HEK293 (cell line): ENCODE measurements at regions not wholly inside any gene's neighbourhood (a gene's known extent, or its start where the extent isn't known, plus 50 kb on each side); places are given as distances from the start of the nearest gene placed in this dataset.

Experiments
- CTCF ChIA-PET: fragments of 350-600 bp; formaldehyde crosslinking; extraction: SDS; loops from one replicate; lab custom pipeline; 2021; ENCODE audit warnings: antibody characterized with exemption; lab: Yijun Ruan, JAX
- POLR2A ChIA-PET: fragments of 300-600 bp; formaldehyde crosslinking; extraction: SDS; loops from one replicate; lab custom pipeline; 2020; ENCODE audit warnings: antibody characterized with exemption, inconsistent platforms; lab: Yijun Ruan, JAX
- H3K27ac ChIP-seq: fragments of 200-500 bp; sonication (Bioruptor generic); 2 replicates; pipeline ENCODE4 v1.5.1; 2014; ENCODE audit warnings: low read depth, low read length, control low read depth, inconsistent platforms; ENCODE audit errors: extremely low read depth
- H3K36me3 ChIP-seq, 2 experiments: fragments of 200-500 bp in 1 of 2; sonication (Bioruptor generic) in 1 of 2; 1 replicate in 1 of 2; 2 replicates in 1 of 2; pipeline ENCODE4 v1.5.1; 2014 to 2017; ENCODE audit warnings: inconsistent platforms in 2 of 2, low read length in 2 of 2; ENCODE audit not compliant: control insufficient read depth in 2 of 2, insufficient read depth in 1 of 2
- H3K4me1 ChIP-seq: fragments of 200-500 bp; sonication (Bioruptor generic); 2 replicates; pipeline ENCODE4 v1.5.1; 2014; ENCODE audit warnings: mild to moderate bottlenecking, low read length, inconsistent platforms; ENCODE audit not compliant: control insufficient read depth, insufficient read depth
- H3K4me3 ChIP-seq: 2 replicates; pipeline ENCODE4 v1.5.1; 2011; ENCODE audit warnings: low read depth, mild to moderate bottlenecking, control low read depth, low read length, moderate library complexity
- H3K9me3 ChIP-seq: fragments of 200-500 bp; sonication (Bioruptor generic); 2 replicates; pipeline ENCODE4 v1.5.1; 2014; ENCODE audit warnings: low read depth, low read length, inconsistent platforms; ENCODE audit not compliant: control insufficient read depth, insufficient read depth
- ATF2 ChIP-seq: fragments of 450-650 bp; formaldehyde crosslinking; IDR thresholded peaks from 2 replicates; pipeline ENCODE4 v1.5.1; 2016; ENCODE audit warnings: missing biosample characterization, missing genetic modification characterization, low read depth
- PATZ1 ChIP-seq: fragments of 450-650 bp; formaldehyde crosslinking; IDR thresholded peaks from 2 replicates; pipeline ENCODE4 v1.5.1; 2016; ENCODE audit warnings: missing biosample characterization, missing genetic modification characterization
- SALL2 ChIP-seq: fragments of 450-650 bp; formaldehyde crosslinking; IDR thresholded peaks from 2 replicates; pipeline ENCODE4 v1.5.0; 2017; ENCODE audit warnings: missing biosample characterization, mild to moderate bottlenecking, missing genetic modification characterization, borderline replicate concordance
- SCRT1 ChIP-seq: fragments of 450-650 bp; formaldehyde crosslinking; IDR thresholded peaks from 2 replicates; pipeline ENCODE4 v1.5.1; 2016; ENCODE audit warnings: missing biosample characterization, missing genetic modification characterization, borderline replicate concordance
- WT1 ChIP-seq: fragments of 450-650 bp; formaldehyde crosslinking; IDR thresholded peaks from 2 replicates; pipeline ENCODE4 v1.5.1; 2016; ENCODE audit warnings: missing biosample characterization, missing genetic modification characterization
- ZBTB1 ChIP-seq: fragments of 450-650 bp; formaldehyde crosslinking; IDR thresholded peaks from 2 replicates; pipeline ENCODE4 v1.5.1; 2016; ENCODE audit warnings: missing biosample characterization, missing genetic modification characterization
- ZBTB44 ChIP-seq: fragments of 450-650 bp; IDR thresholded peaks from 2 replicates; pipeline ENCODE4 v1.5.1; 2018; ENCODE audit warnings: missing biosample characterization, mild to moderate bottlenecking, missing genetic modification characterization
- ZNF10 ChIP-seq: fragments of 450-650 bp; formaldehyde crosslinking; IDR thresholded peaks from 2 replicates; pipeline ENCODE4 v1.5.1; 2017; ENCODE audit warnings: missing biosample characterization, missing genetic modification characterization
- ZNF133 ChIP-seq: fragments of 450-650 bp; formaldehyde crosslinking; IDR thresholded peaks from 2 replicates; pipeline ENCODE4 v1.5.1; 2016; ENCODE audit warnings: missing biosample characterization, missing genetic modification characterization
- ZNF202 ChIP-seq: fragments of 450-650 bp; formaldehyde crosslinking; IDR thresholded peaks from 2 replicates; pipeline ENCODE4 v1.5.1; 2016; ENCODE audit warnings: missing biosample characterization, missing genetic modification characterization, borderline replicate concordance
- ZNF24 ChIP-seq: fragments of 450-650 bp; formaldehyde crosslinking; IDR thresholded peaks from 2 replicates; pipeline ENCODE4 v1.5.1; 2016; ENCODE audit warnings: missing biosample characterization, missing genetic modification characterization
- ZNF266 ChIP-seq: fragments of 450-650 bp; formaldehyde crosslinking; IDR thresholded peaks from 2 replicates; pipeline ENCODE4 v1.5.1; 2016; ENCODE audit warnings: missing biosample characterization, missing genetic modification characterization, low read depth
- ZNF311 ChIP-seq: fragments of 450-650 bp; formaldehyde crosslinking; IDR thresholded peaks from 2 replicates; pipeline ENCODE4 v1.5.1; 2017; ENCODE audit warnings: missing biosample characterization, missing genetic modification characterization, borderline replicate concordance
- ZNF335 ChIP-seq: fragments of 450-650 bp; formaldehyde crosslinking; conservative IDR thresholded peaks from 2 replicates; pipeline ENCODE4 v1.5.1; 2016; ENCODE audit warnings: missing biosample characterization, missing genetic modification characterization
- ZNF423 ChIP-seq: fragments of 450-650 bp; formaldehyde crosslinking; IDR thresholded peaks from 2 replicates; pipeline ENCODE4 v1.5.1; 2016; ENCODE audit warnings: missing biosample characterization, missing genetic modification characterization
- ZNF521 ChIP-seq: fragments of 450-650 bp; formaldehyde crosslinking; IDR thresholded peaks from 2 replicates; pipeline ENCODE4 v1.5.1; 2017; ENCODE audit warnings: missing biosample characterization, mild to moderate bottlenecking, missing genetic modification characterization
- ZNF580 ChIP-seq: fragments of 450-650 bp; formaldehyde crosslinking; IDR thresholded peaks from 2 replicates; pipeline ENCODE4 v1.5.1; 2016; ENCODE audit warnings: missing biosample characterization, missing genetic modification characterization
- ZNF692 ChIP-seq: fragments of 450-650 bp; formaldehyde crosslinking; IDR thresholded peaks from 2 replicates; pipeline ENCODE4 v1.5.1; 2016; ENCODE audit warnings: missing biosample characterization, missing genetic modification characterization
- ZNF777 ChIP-seq: fragments of 450-650 bp; formaldehyde crosslinking; IDR thresholded peaks from 2 replicates; pipeline ENCODE4 v1.5.1; 2017; ENCODE audit warnings: missing biosample characterization, missing genetic modification characterization, borderline replicate concordance
- TF ChIP-seq, protein P1 (sequence below): fragments of 450-650 bp; formaldehyde crosslinking; IDR thresholded peaks from 2 replicates; pipeline ENCODE4 v1.5.1; 2016; ENCODE audit warnings: missing biosample characterization, missing genetic modification characterization, borderline replicate concordance

DNA sequence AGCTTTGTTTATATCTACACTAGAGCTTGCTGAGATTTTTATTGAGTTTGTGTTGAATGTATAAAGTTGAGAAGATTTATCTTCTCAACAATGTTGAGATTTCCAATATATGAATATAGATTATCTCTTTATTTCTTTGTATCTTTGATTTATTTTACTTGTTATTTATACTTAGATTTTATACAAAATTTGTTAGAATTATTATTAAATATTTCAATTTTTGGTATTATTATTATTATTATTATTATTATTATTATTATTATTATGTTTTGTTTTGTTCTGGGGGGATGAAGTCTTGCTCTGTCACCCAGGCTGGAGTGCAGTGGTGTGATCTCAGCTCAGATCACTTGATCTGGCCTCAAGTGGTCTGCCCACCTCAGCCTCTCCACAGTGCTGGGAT, 322.5 kb downstream of the PPARGC1A start (continued):
- TF ChIP-seq, protein P1, sequence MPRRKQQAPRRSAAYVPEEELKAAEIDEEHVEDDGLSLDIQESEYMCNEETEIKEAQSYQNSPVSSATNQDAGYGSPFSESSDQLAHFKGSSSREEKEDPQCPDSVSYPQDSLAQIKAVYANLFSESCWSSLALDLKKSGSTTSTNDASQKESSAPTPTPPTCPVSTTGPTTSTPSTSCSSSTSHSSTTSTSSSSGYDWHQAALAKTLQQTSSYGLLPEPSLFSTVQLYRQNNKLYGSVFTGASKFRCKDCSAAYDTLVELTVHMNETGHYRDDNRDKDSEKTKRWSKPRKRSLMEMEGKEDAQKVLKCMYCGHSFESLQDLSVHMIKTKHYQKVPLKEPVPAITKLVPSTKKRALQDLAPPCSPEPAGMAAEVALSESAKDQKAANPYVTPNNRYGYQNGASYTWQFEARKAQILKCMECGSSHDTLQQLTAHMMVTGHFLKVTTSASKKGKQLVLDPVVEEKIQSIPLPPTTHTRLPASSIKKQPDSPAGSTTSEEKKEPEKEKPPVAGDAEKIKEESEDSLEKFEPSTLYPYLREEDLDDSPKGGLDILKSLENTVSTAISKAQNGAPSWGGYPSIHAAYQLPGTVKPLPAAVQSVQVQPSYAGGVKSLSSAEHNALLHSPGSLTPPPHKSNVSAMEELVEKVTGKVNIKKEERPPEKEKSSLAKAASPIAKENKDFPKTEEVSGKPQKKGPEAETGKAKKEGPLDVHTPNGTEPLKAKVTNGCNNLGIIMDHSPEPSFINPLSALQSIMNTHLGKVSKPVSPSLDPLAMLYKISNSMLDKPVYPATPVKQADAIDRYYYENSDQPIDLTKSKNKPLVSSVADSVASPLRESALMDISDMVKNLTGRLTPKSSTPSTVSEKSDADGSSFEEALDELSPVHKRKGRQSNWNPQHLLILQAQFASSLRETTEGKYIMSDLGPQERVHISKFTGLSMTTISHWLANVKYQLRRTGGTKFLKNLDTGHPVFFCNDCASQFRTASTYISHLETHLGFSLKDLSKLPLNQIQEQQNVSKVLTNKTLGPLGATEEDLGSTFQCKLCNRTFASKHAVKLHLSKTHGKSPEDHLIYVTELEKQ = no peak
- TF ChIP-seq ZNF202 (no peak), ZNF692 (tag by site-specific recombination) (no peak), ZBTB1 (tag by site-specific recombination) (no peak), ZNF10 (no peak)
- TF ChIP-seq, all 188 proteins: peak for 0

DNA sequence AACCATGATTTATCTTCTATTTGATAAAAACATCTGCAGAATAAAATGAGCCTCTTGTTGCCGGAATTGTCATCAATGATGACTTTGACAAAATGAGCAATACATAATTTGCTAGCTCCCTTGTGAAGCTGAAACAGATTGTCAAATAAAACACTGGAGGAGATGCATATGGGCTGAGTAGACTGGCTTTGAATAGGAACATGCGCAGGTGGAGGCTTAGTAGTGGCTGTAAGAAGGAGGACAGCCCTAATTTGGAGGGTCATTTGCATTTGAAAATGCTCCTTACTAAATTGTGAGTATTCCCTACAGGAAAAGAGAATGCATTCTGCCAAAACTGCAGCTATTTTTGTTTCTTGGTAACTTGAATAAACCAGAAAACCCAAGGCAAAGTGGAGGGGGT, 329.1 kb downstream of the PPARGC1A start:
- no peak overlapping the region for H3K27ac ChIP-seq
- H3K36me3 ChIP-seq = no peaks in the 10 kb centered on the region
- no peaks in the 10 kb centered on the region for H3K9me3 ChIP-seq
- ChIA-PET CTCF (interaction anchor here (0.7 kb wide), 1 partner anchor 146 kb away, joined by 3 read pairs; no protein-coding TSS in a partner anchor), POLR2A (no interaction called here)
- H3K4me3 ChIP-seq = no peak overlapping the region
- no peak for TF ChIP-seq ZNF202
- TF ChIP-seq ZNF266 (tag by site-specific recombination) = no peak
- TF ChIP-seq ZNF521 = no peak
- no peak for TF ChIP-seq PATZ1 (tag by site-specific recombination)
- no peak for TF ChIP-seq ZBTB44
- no peak for TF ChIP-seq ZNF24 (tag by site-specific recombination)
- no peak for TF ChIP-seq ZNF423 (tag by site-specific recombination)
- no peak for TF ChIP-seq WT1 (tag by site-specific recombination)
- no peak for TF ChIP-seq ZNF311
- TF ChIP-seq SALL2 = no peak
- TF ChIP-seq ZNF580 (tag by site-specific recombination) = no peak
- TF ChIP-seq ZNF133 = no peak
- TF ChIP-seq ATF2 = no peak
- TF ChIP-seq ZNF335 (tag by site-specific recombination) = no peak
- TF ChIP-seq SCRT1 (tag by site-specific recombination) = no peak
- no peak for TF ChIP-seq ZNF777 (tag by site-specific recombination)
- H3K4me1 ChIP-seq = no peaks in the 10 kb centered on the region
